SK-N-MC (cell line): ENCODE measurements at regions not wholly inside any gene's neighbourhood (a gene's known extent, or its start where the extent isn't known, plus 50 kb on each side); places are given as distances from the start of the nearest gene placed in this dataset.

Experiments
- EZH2 ChIP-seq: fragments of 200-600 bp; sonication (generic); IDR thresholded peaks from one replicate; pipeline ENCODE4 v1.6.1; 2017; ENCODE audit warnings: antibody characterized with exemption
- POLR2AphosphoS5 ChIP-seq: IDR thresholded peaks from 2 replicates; pipeline ENCODE4 v1.6.1; 2012; ENCODE audit warnings: mild to moderate bottlenecking, low read depth, low read length, borderline replicate concordance

- TF ChIP-seq POLR2AphosphoS5 (no peak), EZH2 (no peak)
Measured at GRCh38 chr2:53510401-53510800, 257.2 kb upstream of the CHAC2 start.
